Hippocampal formation (tissue), 2 donors: ENCODE measurements at regions not wholly inside any gene's neighbourhood (a gene's known extent, or its start where the extent isn't known, plus 50 kb on each side); places are given as distances from the start of the nearest gene placed in this dataset.
"Not testable (repeated sequence)": the region's sequence is repeated elsewhere in the genome, so short reads cannot be mapped to it uniquely, and the experiment has no call there.

ENCODE experiments used
- DNase-seq, 2 donors: peaks; one replicate each; lab custom pipeline; 2025; lab: John Stamatoyannopoulos, UW

- DNase-seq, result not testable (repeated sequence)
Observed at GRCh38 chr21:25531538-25532250, 75.6 kb downstream of the MRPL39 start.

- no peak for DNase-seq
Observed at GRCh38 chr21:25528515-25528914, 78.8 kb downstream of the MRPL39 start.

DNA sequence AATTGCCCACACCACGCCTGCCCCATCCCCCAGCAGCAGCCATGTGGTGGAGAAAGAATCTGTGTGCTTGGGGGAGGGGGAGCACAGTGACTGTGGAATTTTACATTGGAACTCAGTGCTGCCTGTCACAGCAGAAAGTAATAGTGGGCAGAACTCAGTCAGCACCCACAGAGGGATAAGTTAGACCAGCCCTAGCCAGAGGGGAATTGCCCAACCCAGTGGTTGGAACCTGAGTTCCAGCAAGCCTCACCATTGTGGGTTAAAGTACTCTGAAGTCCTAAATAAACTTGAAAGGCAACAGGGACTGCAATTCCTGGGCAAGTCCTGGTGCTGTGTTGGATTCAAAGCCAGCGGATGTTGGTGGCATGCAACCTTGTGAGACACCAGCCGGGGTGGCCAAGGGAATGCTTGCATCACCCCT, 88.8 kb downstream of the MRPL39 start:
- no peak for DNase-seq

GRCh38 chr21:25515484-25516405, 91.5 kb downstream of the MRPL39 start:
- no peak for DNase-seq

DNA sequence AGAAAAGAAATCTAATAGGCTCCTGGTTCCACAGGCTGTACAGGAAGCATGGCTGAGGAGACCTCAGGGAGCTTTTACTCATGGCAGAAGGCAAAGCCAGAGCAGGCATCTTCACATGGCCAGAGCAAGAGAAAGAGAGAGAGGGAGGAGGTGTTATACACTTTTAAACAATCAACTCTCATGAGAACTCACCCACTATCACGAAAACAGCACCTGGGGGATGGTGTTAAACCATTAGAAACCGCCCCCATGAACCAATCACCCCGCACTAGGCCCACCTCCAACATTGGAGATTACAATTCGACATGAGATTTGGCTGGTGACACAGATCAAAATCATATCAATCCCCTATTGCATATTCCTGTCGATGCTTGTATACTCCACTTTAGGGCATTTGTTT, 93.5 kb downstream of the MRPL39 start:
- no peak for DNase-seq

DNA sequence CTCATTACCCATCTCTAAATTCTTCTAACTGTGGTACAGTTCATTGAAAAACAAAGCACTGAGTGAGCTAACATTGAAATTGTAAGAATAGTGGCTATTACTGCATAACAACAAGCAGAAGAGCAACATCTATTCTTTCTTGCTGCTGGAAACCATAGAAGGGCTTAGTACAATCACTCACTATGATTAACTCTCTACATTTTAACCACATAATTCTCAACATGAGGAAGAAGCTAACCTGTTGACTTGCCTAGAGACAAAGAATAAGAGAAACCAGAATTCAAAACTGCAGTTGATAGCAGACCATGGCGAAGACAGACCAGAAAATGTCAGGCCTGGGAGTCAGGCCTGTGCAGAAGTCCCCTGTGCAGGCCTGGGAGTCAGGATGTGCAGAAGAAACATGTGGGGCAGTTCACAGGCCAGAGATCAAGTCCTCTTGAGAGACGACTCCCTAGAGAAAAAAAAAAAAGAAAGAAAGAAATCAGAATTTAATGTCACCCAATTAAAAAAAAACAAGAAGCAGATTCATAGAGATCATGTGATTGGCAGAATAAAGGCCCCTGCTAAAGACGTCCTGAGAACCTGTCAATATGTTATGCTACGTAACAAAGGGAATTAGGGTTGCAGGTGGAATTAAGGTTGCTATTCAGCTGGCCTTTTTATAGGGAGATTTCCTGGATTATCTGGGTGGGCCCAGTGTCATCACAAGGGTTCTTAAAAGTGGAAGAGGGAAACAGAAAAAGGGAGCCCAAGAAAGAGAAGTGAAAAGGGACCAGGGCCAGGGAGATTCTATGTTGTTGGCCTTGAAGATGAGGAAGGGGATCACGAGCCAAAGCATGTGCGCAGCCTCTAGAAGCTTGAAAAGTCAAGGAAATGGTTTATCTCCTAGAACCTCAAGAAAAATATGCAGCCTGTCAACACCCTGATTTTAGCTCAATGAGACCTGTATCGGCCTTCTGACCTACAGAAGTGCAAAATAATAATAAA, 94.9 kb downstream of the MRPL39 start:
- DNase-seq, result no peak

DNA sequence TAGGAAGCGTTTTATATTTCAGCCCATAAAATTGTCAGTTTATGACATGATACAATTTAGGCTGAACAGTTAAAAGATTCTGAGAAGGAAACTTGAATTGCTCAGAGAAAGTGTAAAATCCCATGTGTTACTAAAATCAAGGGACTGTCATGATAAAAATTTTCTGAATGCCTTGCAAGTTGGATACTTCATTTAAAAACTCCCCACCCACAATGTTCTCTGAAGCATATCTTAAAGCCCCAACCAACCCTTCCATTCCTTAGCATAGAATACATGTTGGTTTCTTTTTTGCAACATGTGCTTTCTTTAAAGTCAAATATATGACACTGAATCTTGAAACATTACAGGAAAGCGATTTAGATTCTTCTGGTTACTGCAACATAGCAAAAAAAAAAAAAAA, 97.4 kb downstream of the MRPL39 start:
- no peak for DNase-seq

- no peak for DNase-seq
Observed at GRCh38 chr21:25508364-25508763, 98.9 kb downstream of the MRPL39 start.

- DNase-seq, result no peak
Observed at GRCh38 chr21:25507522-25507921, 99.8 kb downstream of the MRPL39 start.

GRCh38 chr21:25506887-25507286, 100.4 kb downstream of the MRPL39 start:
- DNase-seq, result no peak

DNA sequence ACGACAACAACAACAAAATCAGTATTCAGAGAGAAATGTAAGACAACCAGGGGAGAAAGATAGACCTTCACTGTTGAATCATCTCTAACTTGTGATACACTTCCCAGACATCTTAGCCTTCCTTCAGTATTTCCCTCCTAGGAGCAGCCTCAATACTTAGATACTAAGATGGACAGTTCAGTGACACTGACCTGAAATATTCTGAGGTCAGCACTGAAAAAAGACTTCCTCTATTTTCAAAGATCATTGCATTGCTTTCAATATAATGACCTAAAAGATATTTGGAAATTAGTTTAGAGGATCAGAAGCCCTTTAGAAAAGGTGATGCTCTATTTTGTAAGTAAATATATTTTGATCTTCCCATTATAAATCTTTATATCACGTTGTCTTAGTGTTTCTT, 101.0 kb downstream of the MRPL39 start:
- no peak for DNase-seq

DNA sequence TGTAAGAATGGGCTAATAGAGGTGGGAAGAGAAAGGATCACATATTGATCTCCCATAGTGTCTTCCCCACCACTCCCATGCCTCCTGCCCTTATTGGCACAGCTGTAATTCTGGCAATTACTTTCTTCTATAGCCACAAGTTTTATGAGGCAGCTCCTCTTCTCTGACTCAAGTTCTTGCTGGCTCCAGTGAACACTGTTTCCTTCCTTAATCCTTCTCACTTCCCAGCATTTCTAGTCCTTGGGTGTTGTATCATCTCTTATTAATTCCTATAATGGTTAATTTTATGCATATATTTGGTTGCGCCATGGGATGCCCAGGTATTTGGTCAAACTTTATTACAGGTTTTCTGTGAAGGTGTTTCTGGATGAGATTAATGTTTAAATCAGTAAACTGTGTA, 103.3 kb downstream of the MRPL39 start:
- no peak for DNase-seq

GRCh38 chr21:25501996-25502665, 105.2 kb downstream of the MRPL39 start:
- no peak for DNase-seq

GRCh38 chr21:25501462-25501861, 105.8 kb downstream of the MRPL39 start:
- DNase-seq, result no peak

- no peak for DNase-seq
Observed at GRCh38 chr21:25500598-25500997, 106.7 kb downstream of the MRPL39 start.

GRCh38 chr21:25496825-25497482, 110.3 kb downstream of the MRPL39 start:
- no peak for DNase-seq

GRCh38 chr21:25494804-25495203, 112.5 kb downstream of the MRPL39 start:
- DNase-seq, result no peak

DNA sequence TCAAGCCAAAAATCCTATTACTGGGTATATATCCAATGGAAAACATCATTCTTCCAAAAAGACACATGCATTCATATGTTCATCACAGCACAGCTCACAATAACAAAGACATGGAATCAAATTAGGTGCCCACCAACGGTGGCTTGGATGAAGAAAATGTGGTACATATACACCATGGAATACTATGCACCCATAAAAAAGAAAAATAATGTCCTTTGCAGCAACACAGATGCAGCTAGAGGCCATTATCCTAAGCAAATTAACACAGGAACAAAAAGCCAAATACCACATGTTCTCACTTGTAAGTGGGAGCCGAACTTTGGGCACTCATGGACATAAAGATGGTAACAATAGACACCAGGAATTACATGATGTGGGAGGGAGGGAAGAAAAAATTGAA, 113.6 kb downstream of the MRPL39 start:
- no peak for DNase-seq

GRCh38 chr21:25491267-25491666, 116.0 kb downstream of the MRPL39 start:
- DNase-seq, result no peak

- no peak for DNase-seq
Observed at GRCh38 chr21:25490742-25491141, 116.5 kb downstream of the MRPL39 start.

- DNase-seq, result no peak
Observed at GRCh38 chr21:25489673-25490072, 117.6 kb downstream of the MRPL39 start.
